ENCODE measurements at regions not wholly inside any gene's neighbourhood (a gene's known extent, or its start where the extent isn't known, plus 50 kb on each side); places are given as distances from the start of the nearest gene placed in this dataset.

GRCh38 chr12:114826244-114826643, 142.3 kb upstream of the TBX3 start:
- no peaks in the 10 kb centered on the region for H3K4me1 Mint-ChIP-seq (ENCODE audit: unreplicated experiment)
- no peaks in the 10 kb centered on the region for H3K36me3 Mint-ChIP-seq (ENCODE audit: unreplicated experiment)
- H3K4me3 Mint-ChIP-seq (ENCODE audit: unreplicated experiment), result no peak overlapping the region
- no peak overlapping the region for H3K27ac Mint-ChIP-seq (ENCODE audit: unreplicated experiment)
- no peak for TF ChIP-seq CTCF (IDR thresholded peaks at IDR 0.05)
- H3K27me3 Mint-ChIP-seq (ENCODE audit: unreplicated experiment), result no peaks in the 10 kb centered on the region
- no peaks in the 10 kb centered on the region for H3K9me3 Mint-ChIP-seq (ENCODE audit: unreplicated experiment)
- no peak for DNase-seq (ENCODE audit: extremely low spot score, unreplicated experiment)

- Mint-ChIP-seq H3K4me3 (ENCODE audit: unreplicated experiment) (no peak overlapping the region), H3K27me3 (ENCODE audit: unreplicated experiment) (no peaks in the 10 kb centered on the region), H3K9me3 (ENCODE audit: unreplicated experiment) (no peaks in the 10 kb centered on the region), H3K4me1 (ENCODE audit: unreplicated experiment) (no peaks in the 10 kb centered on the region), H3K36me3 (ENCODE audit: unreplicated experiment) (no peaks in the 10 kb centered on the region), H3K27ac (ENCODE audit: unreplicated experiment) (no peak overlapping the region)
- DNase-seq (ENCODE audit: extremely low spot score, unreplicated experiment), result no peak
- TF ChIP-seq CTCF (IDR thresholded peaks at IDR 0.05), result no peak
Measured at GRCh38 chr12:114823724-114824123, 139.7 kb upstream of the TBX3 start.

GRCh38 chr12:114821570-114821969, 137.6 kb upstream of the TBX3 start:
- H3K27ac Mint-ChIP-seq (ENCODE audit: unreplicated experiment), result no peak overlapping the region
- no peaks in the 10 kb centered on the region for H3K4me1 Mint-ChIP-seq (ENCODE audit: unreplicated experiment)
- TF ChIP-seq CTCF (IDR thresholded peaks at IDR 0.05), result no peak
- no peaks in the 10 kb centered on the region for H3K27me3 Mint-ChIP-seq (ENCODE audit: unreplicated experiment)
- H3K4me3 Mint-ChIP-seq (ENCODE audit: unreplicated experiment), result no peak overlapping the region
- no peak for DNase-seq (ENCODE audit: extremely low spot score, unreplicated experiment)
- H3K36me3 Mint-ChIP-seq (ENCODE audit: unreplicated experiment), result no peaks in the 10 kb centered on the region
- no peaks in the 10 kb centered on the region for H3K9me3 Mint-ChIP-seq (ENCODE audit: unreplicated experiment)

GRCh38 chr12:114820796-114821195, 136.8 kb upstream of the TBX3 start:
- DNase-seq (ENCODE audit: extremely low spot score, unreplicated experiment), result no peak
- Mint-ChIP-seq H3K4me1 (ENCODE audit: unreplicated experiment) (no peaks in the 10 kb centered on the region), H3K4me3 (ENCODE audit: unreplicated experiment) (no peak overlapping the region), H3K36me3 (ENCODE audit: unreplicated experiment) (no peaks in the 10 kb centered on the region), H3K27ac (ENCODE audit: unreplicated experiment) (no peak overlapping the region), H3K9me3 (ENCODE audit: unreplicated experiment) (no peaks in the 10 kb centered on the region), H3K27me3 (ENCODE audit: unreplicated experiment) (no peaks in the 10 kb centered on the region)
- TF ChIP-seq CTCF (IDR thresholded peaks at IDR 0.05), result no peak

GRCh38 chr12:114817571-114818425, 133.8 kb upstream of the TBX3 start:
- H3K36me3 Mint-ChIP-seq (ENCODE audit: unreplicated experiment), result no peaks in the 10 kb centered on the region
- TF ChIP-seq CTCF (IDR thresholded peaks at IDR 0.05), result no peak
- peaks cover 1% of the 10 kb centered on the region for H3K27me3 Mint-ChIP-seq (ENCODE audit: unreplicated experiment)
- H3K4me1 Mint-ChIP-seq (ENCODE audit: unreplicated experiment), result peaks cover 13% of the 10 kb centered on the region
- no peaks in the 10 kb centered on the region for H3K9me3 Mint-ChIP-seq (ENCODE audit: unreplicated experiment)
- DNase-seq (ENCODE audit: extremely low spot score, unreplicated experiment), result no peak
- H3K4me3 Mint-ChIP-seq (ENCODE audit: unreplicated experiment), result no peak overlapping the region
- H3K27ac Mint-ChIP-seq (ENCODE audit: unreplicated experiment), result no peak overlapping the region
